Common myeloid progenitor, CD34-positive (primary cell): ENCODE measurements at regions not wholly inside any gene's neighbourhood (a gene's known extent, or its start where the extent isn't known, plus 50 kb on each side); places are given as distances from the start of the nearest gene placed in this dataset.

ENCODE experiments used
- CTCF ChIA-PET: fragments of 350-600 bp; sonication (Branson Sonifier 250); formaldehyde crosslinking; loops from one replicate; lab custom pipeline; 2021; ENCODE audit warnings: antibody characterized with exemption; lab: Charles Lee
- POLR2A ChIA-PET: fragments of 350-600 bp; sonication (Branson Sonifier 250); formaldehyde crosslinking; loops from one replicate; lab custom pipeline; 2021; ENCODE audit warnings: antibody characterized with exemption; lab: Charles Lee
- DNase-seq, 3 donors: peaks; one replicate each; pipeline versions ENCODE4 v3.0.0 to v3.0.0-alpha.2; 2013
- H3K27ac ChIP-seq, 2 experiments: 1 replicate in 1 of 2; 2 replicates in 1 of 2; pipeline ENCODE4 v1.7.0; 2013; ENCODE audit warnings: inconsistent platforms in 2 of 2, low read length in 2 of 2, mild to moderate bottlenecking in 2 of 2, low read depth in 1 of 2, moderate library complexity in 1 of 2; ENCODE audit not compliant: severe bottlenecking in 2 of 2, insufficient read depth in 1 of 2, poor library complexity in 1 of 2
- H3K27me3 ChIP-seq, 5 experiments: replicated peaks in 2 of 5; 1 replicate in 3 of 5; 2 replicates in 2 of 5; pipeline versions ENCODE4 v1.6.1 to v1.7.0; 2013; ENCODE audit warnings: low read length in 4 of 5, mild to moderate bottlenecking in 2 of 5, moderate library complexity in 2 of 5, inconsistent platforms in 1 of 5; ENCODE audit not compliant: insufficient read depth in 5 of 5, control insufficient read depth in 4 of 5
- H3K36me3 ChIP-seq, 4 experiments: 1 replicate in 2 of 4; 2 replicates in 2 of 4; pipeline versions ENCODE4 v1.6.1 to v1.7.0; 2013; ENCODE audit warnings: low read length in 3 of 4, control low read depth in 1 of 4, mild to moderate bottlenecking in 1 of 4; ENCODE audit not compliant: control insufficient read depth in 4 of 4, insufficient read depth in 4 of 4
- H3K4me1 ChIP-seq, 4 experiments: 1 replicate in 3 of 4; 2 replicates in 1 of 4; pipeline versions ENCODE4 v1.6.1 to v1.7.1; 2013; ENCODE audit warnings: low read length in 3 of 4, mild to moderate bottlenecking in 3 of 4, control low read depth in 1 of 4, inconsistent platforms in 1 of 4, moderate library complexity in 1 of 4; ENCODE audit not compliant: control insufficient read depth in 4 of 4, insufficient read depth in 4 of 4; ENCODE audit errors: control extremely low read depth in 1 of 4
- H3K4me3 ChIP-seq, 7 experiments: 1 replicate in 4 of 7; 2 replicates in 3 of 7; pipeline versions ENCODE4 v1.5.1 to v1.7.0; 2013; ENCODE audit warnings: mild to moderate bottlenecking in 7 of 7, low read length in 6 of 7, moderate library complexity in 6 of 7, inconsistent platforms in 2 of 7, low read depth in 2 of 7, control low read depth in 1 of 7; ENCODE audit not compliant: insufficient read depth in 4 of 7, control insufficient read depth in 1 of 7; ENCODE audit errors: extremely low read depth in 1 of 7
- H3K9me3 ChIP-seq, 5 experiments: 1 replicate in 4 of 5; 2 replicates in 1 of 5; pipeline versions ENCODE4 v1.6.1 to v1.7.1; 2013; ENCODE audit warnings: low read length in 4 of 5, mild to moderate bottlenecking in 2 of 5, inconsistent platforms in 1 of 5, low read depth in 1 of 5, moderate library complexity in 1 of 5; ENCODE audit not compliant: control insufficient read depth in 4 of 5, insufficient read depth in 2 of 5; ENCODE audit errors: control extremely low read depth in 1 of 5
- WGBS: methylation state at CpG from one replicate; pipeline ENCODE4 v1.1.5; 2013; ENCODE audit not compliant: insufficient coverage; 5-methylcytosine and 5-hydroxymethylcytosine counted together

DNA sequence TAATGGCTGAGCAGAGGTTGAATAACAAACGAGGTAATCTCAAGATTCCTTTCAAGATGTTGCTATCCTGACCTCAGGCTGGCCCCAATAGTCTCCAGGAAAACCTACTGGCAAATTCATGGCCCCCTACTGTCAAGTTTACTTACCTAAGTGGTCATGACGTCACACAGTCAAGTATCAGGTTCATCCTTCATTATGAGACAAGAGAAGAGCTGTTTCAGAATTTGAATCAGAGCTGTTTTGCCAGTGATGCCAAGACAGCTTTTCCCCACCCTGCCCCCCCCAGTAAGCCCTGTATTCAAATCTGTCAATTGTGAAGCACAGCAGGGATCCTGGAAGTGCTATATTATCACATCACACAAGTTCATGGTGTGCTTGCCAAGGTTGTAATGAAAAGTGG, 509.6 kb downstream of the NOVA1 start:
- Histone ChIP-seq H3K4me3 (no peak overlapping the region), H3K9me3 (peaks cover 0 to 3% (median 0%) of the 10 kb centered on the region in 5 experiments), H3K27me3 (peaks cover 0 to 4% (median 0%) of the 10 kb centered on the region in 5 experiments), H3K36me3 (no peaks in the 10 kb centered on the region), H3K4me1 (no peaks in the 10 kb centered on the region), H3K27ac (no peak overlapping the region)
- CTCF ChIA-PET, result no interaction called here
- DNase-seq, result no peak
- WGBS, result 72% methylated on average over 2 of the region's 2 CpGs
- POLR2A ChIA-PET, result no interaction called here

DNA sequence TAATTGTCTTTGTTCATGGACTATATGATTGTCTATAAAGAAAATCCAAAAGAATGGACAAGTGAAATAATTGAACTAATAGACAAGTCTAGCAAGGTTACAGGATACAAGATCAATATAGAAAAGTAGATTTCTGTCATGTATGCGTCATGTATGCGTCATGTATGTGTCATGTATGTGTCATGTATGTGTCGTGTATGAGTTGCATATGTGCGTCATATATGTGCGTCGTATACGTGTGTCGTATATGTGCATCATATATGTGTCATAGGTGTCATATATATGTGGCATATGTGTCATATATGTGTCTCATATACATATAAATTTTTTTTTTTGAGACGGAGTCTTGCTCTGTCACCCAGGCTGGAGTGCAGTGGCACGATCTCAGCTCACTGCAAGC, 516.8 kb downstream of the NOVA1 start:
- H3K27ac ChIP-seq, result no peak overlapping the region
- H3K36me3 ChIP-seq, result no peaks in the 10 kb centered on the region
- DNase-seq, result no peak
- CTCF ChIA-PET, result no interaction called here
- WGBS, result 75% methylated on average over 5 of the region's 10 CpGs
- no peaks in the 10 kb centered on the region for H3K27me3 ChIP-seq
- H3K4me1 ChIP-seq, result no peaks in the 10 kb centered on the region
- POLR2A ChIA-PET, result no interaction called here
- no peak overlapping the region for H3K4me3 ChIP-seq
- H3K9me3 ChIP-seq, result peaks cover 0 to 1% (median 0%) of the 10 kb centered on the region in 5 experiments

DNA sequence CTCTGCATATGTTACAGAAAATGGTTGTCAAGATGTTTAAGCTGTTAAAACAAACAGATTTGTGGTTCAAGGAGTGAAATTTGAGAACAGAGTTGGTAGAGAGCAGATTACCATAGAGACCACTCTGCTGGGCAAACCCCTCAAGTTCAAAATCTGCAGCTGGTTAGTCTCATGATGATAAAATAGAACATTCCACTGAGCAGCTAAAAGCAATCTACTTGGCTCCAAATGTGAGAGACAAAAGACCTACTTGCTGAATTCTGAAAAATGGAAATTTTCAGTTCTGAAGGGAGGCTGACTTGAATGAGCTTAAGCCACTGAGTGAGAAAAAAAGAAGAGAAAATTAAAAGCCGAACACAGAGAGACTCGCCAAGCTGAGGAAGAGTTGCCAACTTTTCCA, 519.3 kb downstream of the NOVA1 start:
- DNase-seq, result no peak
- H3K27ac ChIP-seq, result no peak overlapping the region
- no peaks in the 10 kb centered on the region for H3K9me3 ChIP-seq
- H3K27me3 ChIP-seq, result peaks cover 0 to 2% (median under 1%) of the 10 kb centered on the region in 5 experiments
- H3K4me1 ChIP-seq, result no peaks in the 10 kb centered on the region
- WGBS, result 100% methylated on average over 2 of the region's 2 CpGs
- H3K36me3 ChIP-seq, result no peaks in the 10 kb centered on the region
- no peak overlapping the region for H3K4me3 ChIP-seq
- ChIA-PET POLR2A (no interaction called here), CTCF (no interaction called here)

DNA sequence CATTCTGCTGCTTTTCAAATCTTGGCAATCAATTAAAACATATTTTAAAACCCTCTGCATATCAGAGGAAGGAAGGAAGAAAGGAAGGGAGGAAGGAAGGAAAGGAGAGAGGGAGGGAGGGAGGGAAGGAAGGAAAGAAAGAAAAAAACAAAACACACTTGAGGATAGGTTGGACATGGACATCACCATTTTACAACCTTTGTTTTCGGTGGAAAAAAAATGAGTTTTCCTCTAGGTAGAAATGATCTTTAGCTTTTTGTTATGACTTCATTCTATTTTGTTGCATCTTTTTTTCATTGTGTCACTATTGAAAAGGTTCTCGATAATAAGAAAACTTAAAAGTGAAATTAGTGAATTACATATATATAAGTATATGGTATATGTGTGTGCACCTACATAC, 522.9 kb downstream of the NOVA1 start:
- no peak overlapping the region for H3K4me3 ChIP-seq
- WGBS, result 100% methylated on average over 1 of the region's 2 CpGs
- no peaks in the 10 kb centered on the region for H3K9me3 ChIP-seq
- ChIA-PET POLR2A (no interaction called here), CTCF (interaction anchor here (0.6 kb wide), 1 partner anchor 9 kb away, joined by 3 read pairs; no protein-coding TSS in a partner anchor)
- H3K27ac ChIP-seq, result no peak overlapping the region
- H3K4me1 ChIP-seq, result no peaks in the 10 kb centered on the region
- DNase-seq, result no peak
- no peaks in the 10 kb centered on the region for H3K36me3 ChIP-seq
- H3K27me3 ChIP-seq, result peaks cover 0 to 7% (median 4%) of the 10 kb centered on the region in 5 experiments

DNA sequence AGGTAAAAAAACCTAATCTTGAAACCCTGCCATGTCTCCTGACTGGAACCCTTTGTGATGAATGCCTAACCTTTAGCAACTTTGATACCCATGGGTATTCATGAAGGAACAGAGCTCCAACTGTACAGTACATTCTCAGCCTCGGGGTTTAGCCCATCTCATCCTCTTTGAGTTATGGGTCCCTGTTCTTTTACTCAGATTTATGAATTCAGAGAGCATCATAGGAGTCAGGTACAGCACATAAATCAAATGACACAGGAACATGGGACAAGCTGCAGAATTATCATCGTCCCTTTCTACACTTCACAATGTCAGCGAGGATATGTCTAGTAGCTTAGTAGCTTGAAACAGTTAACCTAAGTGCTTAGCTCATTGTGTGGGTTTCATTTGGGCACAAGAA, 527.4 kb downstream of the NOVA1 start:
- H3K4me3 ChIP-seq, result no peak overlapping the region
- H3K36me3 ChIP-seq, result no peaks in the 10 kb centered on the region
- no peaks in the 10 kb centered on the region for H3K9me3 ChIP-seq
- H3K27me3 ChIP-seq, result peaks cover 0 to 7% (median 4%) of the 10 kb centered on the region in 5 experiments
- DNase-seq, result no peak
- CTCF ChIA-PET, result interaction anchor here (1.5 kb wide), 1 partner anchor 10 kb away, joined by 4 read pairs; no protein-coding TSS in a partner anchor
- WGBS, result 91% methylated on average over 3 of the region's 3 CpGs
- POLR2A ChIA-PET, result no interaction called here
- H3K4me1 ChIP-seq, result no peaks in the 10 kb centered on the region
- H3K27ac ChIP-seq, result no peak overlapping the region

DNA sequence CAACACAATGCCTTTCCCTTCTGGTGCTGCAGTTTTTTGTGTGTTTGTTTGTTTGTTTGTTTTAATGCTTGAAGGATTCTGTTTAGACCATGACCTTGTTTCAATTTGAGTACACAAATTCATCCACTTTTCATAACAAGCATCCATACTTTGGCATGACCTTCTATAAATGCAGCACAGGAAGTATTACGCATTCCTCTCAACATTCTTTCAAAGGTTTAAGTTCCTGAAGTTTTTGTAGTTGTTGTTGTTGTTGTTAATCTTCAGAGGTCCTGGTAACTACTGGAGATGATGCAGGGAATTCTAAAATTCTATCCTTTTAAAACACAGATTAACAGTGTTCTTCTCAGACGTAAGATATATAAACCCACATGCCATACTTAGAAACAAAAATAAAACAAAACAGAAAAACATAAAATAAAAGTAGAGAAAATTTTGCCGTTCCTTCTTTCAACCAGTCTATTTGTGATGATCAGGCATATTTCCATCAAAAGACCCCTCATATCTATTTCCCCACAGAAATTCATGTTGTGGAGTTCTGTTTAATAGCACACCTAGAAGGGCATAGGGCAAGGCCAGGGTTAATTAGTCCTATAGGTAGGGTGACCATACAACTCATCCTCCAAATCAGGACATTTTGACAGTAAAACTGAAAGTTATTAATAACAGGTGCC, 529.9 kb downstream of the NOVA1 start:
- no CpG with 5 or more reads among the region's 3 CpGs for WGBS
- no peak for DNase-seq
- H3K27ac ChIP-seq, result no peak overlapping the region
- H3K4me1 ChIP-seq, result no peaks in the 10 kb centered on the region
- peaks cover 0 to 4% (median 2%) of the 10 kb centered on the region in 5 experiments for H3K27me3 ChIP-seq
- ChIA-PET CTCF (no interaction called here), POLR2A (no interaction called here)
- no peaks in the 10 kb centered on the region for H3K9me3 ChIP-seq
- no peaks in the 10 kb centered on the region for H3K36me3 ChIP-seq
- H3K4me3 ChIP-seq, result no peak overlapping the region

DNA sequence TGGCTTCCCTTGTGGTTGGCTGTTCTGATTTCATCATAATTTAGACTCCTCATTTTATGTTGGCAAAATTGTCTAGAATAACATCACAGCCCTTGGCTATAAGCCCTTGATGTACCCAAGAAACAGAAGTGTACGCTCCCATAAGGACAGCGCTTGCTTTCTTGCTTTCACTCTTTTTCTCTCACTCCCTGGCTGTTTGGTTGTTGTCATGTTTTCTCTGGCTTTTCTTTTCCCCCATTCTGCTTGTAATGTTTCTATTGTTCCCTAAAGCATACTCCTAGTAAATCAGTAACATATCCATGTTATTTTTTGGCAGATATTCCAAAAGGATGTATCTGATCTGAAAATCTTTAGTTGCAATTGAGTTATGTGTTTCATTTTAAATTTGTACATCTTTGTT, 530.5 kb downstream of the NOVA1 start:
- no peak overlapping the region for H3K4me3 ChIP-seq
- H3K27ac ChIP-seq, result no peak overlapping the region
- no peaks in the 10 kb centered on the region for H3K9me3 ChIP-seq
- 94% methylated on average over 2 of the region's 2 CpGs for WGBS
- no peaks in the 10 kb centered on the region for H3K36me3 ChIP-seq
- no peaks in the 10 kb centered on the region for H3K4me1 ChIP-seq
- DNase-seq, result no peak
- CTCF ChIA-PET, result no interaction called here
- H3K27me3 ChIP-seq, result peaks cover 0 to 4% (median 2%) of the 10 kb centered on the region in 5 experiments
- POLR2A ChIA-PET, result no interaction called here
